K562 (cell line): ENCODE measurements at regions not wholly inside any gene's neighbourhood (a gene's known extent, or its start where the extent isn't known, plus 50 kb on each side); places are given as distances from the start of the nearest gene placed in this dataset.

Experiments
- GTF3C2 ChIP-seq: IDR thresholded peaks from 3 replicates; pipeline ENCODE4 v1.6.1; 2011; ENCODE audit warnings: borderline replicate concordance, mild to moderate bottlenecking, moderate library complexity; ENCODE audit not compliant: insufficient read length; ENCODE audit errors: extremely low read depth
- HMG20B ChIP-seq: fragments of 250-450 bp; sonication (Bioruptor Pico); IDR thresholded peaks from 2 replicates; pipeline ENCODE4 v1.5.0; 2021; ENCODE audit warnings: mild to moderate bottlenecking
- MCM5 ChIP-seq: fragments of 450-650 bp; IDR thresholded peaks from 2 replicates; pipeline ENCODE4 v1.6.1; 2016; ENCODE audit warnings: low read depth
- NCOA2 ChIP-seq, 2 experiments: fragments of 450-650 bp; IDR thresholded peaks; 2 replicates each; pipeline ENCODE4 v1.6.1; 2018; ENCODE audit warnings: mild to moderate bottlenecking in 2 of 2, moderate library complexity in 1 of 2; ENCODE audit not compliant: partially characterized antibody in 2 of 2
- SMAD2 ChIP-seq: fragments of 150-350 bp; IDR thresholded peaks from 2 replicates; pipeline ENCODE4 v1.6.1; 2014; ENCODE audit warnings: low read depth, mild to moderate bottlenecking, low read length
- TBL1XR1 ChIP-seq, 2 experiments: IDR thresholded peaks; 2 replicates each; pipeline ENCODE4 v1.6.1; 2012; ENCODE audit warnings: improper control_type of control experiment in 2 of 2, low read length in 2 of 2, mild to moderate bottlenecking in 1 of 2
- ZNF253 ChIP-seq: fragments of 250-450 bp; sonication (Bioruptor Pico); conservative IDR thresholded peaks from 2 replicates; pipeline ENCODE4 v1.6.1; 2021; ENCODE audit warnings: mild to moderate bottlenecking
- TF ChIP-seq, protein P1 (sequence below), 2 experiments: fragments of 250-450 bp in 1 of 2; fragments of 450-650 bp in 1 of 2; sonication (Bioruptor Pico) in 1 of 2; IDR thresholded peaks; 2 replicates each; pipeline versions ENCODE4 v1.6.1 to v1.8.0; 2016 to 2021; ENCODE audit warnings: mild to moderate bottlenecking in 2 of 2, moderate library complexity in 2 of 2, missing compliant biosample characterization in 1 of 2, missing genetic modification characterization in 1 of 2
- TF ChIP-seq, protein P2 (sequence below): fragments of 450-650 bp; IDR thresholded peaks from 2 replicates; pipeline ENCODE4 v1.6.1; 2014; ENCODE audit warnings: low read depth, mild to moderate bottlenecking, moderate library complexity, borderline replicate concordance
- TF ChIP-seq, protein P3 (sequence below): IDR thresholded peaks from 3 replicates; pipeline ENCODE4 v1.6.1; 2011; ENCODE audit warnings: borderline replicate concordance, mild to moderate bottlenecking; ENCODE audit not compliant: insufficient read length, insufficient read depth

DNA sequence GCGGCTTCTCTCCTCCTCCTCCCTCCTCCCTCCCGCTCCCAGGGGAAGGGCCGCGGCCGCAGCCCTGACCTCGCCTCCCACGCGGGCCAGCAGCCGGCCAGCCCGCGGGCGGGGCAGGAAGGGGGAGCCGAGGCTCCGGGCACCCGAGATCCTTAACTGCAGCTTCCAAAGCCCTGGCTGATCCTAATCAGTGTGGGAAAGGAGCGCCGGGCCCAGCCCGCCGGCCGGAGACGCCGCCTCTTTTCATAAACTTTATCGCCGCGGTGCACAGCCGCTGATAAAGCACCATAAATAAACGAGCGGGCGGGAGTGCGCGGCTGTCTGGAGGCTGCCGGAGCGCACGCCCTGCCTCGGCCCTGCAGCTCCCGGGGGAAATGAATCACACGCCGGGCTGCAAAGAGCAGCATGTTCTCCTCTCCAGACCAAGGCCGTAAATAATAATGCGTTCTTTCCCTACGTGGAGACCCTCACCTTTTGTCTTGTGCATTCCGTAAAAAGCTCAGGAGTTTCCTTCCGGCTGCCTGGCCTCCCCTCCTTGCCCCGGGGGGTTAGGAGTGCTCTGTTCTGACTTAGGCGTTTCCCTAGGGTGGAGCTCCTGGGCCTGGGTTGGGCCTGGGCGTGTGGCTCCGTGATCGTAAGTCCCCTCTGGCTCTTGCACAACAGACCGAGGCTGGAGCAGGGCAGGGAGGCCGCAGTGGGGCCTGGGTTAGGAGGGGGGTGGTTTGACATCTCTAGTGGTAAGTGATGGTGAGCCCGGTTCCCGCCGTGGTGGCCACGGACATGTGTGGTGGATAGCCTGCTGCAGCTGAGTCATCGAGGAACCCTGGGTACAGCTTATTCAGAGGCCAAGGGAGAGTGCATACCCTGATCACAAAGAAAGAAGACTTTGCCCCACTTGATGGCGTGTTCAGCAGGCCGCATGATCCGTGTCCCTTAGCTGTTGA lies 132.6 kb upstream of the HES1 start (continued):
- TF ChIP-seq GTF3C2 (no peak), TBL1XR1 (IDR thresholded peaks at IDR 0.05; ENCODE audit: low read length in 2 of 2) (peak; percentile 83 to 98; a peak in 3 of 4 replicates), MCM5 (no peak), HMG20B (CRISPR knock-in tag) (no peak), SMAD2 (no peak), NCOA2 (IDR thresholded peaks at IDR 0.05; ENCODE audit: partially characterized antibody in 2 of 2) (peak in 1 of 2 experiments; percentile 68), ZNF253 (CRISPR knock-in tag) (no peak)
- TF ChIP-seq, protein P1, sequence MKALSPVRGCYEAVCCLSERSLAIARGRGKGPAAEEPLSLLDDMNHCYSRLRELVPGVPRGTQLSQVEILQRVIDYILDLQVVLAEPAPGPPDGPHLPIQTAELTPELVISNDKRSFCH (CRISPR knock-in tag; IDR thresholded peaks at IDR 0.05): no peak
- TF ChIP-seq, protein P1 (tag; IDR thresholded peaks at IDR 0.05): peak; percentile 77
- TF ChIP-seq, protein P2, sequence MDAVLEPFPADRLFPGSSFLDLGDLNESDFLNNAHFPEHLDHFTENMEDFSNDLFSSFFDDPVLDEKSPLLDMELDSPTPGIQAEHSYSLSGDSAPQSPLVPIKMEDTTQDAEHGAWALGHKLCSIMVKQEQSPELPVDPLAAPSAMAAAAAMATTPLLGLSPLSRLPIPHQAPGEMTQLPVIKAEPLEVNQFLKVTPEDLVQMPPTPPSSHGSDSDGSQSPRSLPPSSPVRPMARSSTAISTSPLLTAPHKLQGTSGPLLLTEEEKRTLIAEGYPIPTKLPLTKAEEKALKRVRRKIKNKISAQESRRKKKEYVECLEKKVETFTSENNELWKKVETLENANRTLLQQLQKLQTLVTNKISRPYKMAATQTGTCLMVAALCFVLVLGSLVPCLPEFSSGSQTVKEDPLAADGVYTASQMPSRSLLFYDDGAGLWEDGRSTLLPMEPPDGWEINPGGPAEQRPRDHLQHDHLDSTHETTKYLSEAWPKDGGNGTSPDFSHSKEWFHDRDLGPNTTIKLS: no peak; the same call in 1 of the 2 replicates
- TF ChIP-seq, protein P3, sequence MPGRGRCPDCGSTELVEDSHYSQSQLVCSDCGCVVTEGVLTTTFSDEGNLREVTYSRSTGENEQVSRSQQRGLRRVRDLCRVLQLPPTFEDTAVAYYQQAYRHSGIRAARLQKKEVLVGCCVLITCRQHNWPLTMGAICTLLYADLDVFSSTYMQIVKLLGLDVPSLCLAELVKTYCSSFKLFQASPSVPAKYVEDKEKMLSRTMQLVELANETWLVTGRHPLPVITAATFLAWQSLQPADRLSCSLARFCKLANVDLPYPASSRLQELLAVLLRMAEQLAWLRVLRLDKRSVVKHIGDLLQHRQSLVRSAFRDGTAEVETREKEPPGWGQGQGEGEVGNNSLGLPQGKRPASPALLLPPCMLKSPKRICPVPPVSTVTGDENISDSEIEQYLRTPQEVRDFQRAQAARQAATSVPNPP: no peak
